ENCODE measurements at regions not wholly inside any gene's neighbourhood (a gene's known extent, or its start where the extent isn't known, plus 50 kb on each side); places are given as distances from the start of the nearest gene placed in this dataset.

DNA sequence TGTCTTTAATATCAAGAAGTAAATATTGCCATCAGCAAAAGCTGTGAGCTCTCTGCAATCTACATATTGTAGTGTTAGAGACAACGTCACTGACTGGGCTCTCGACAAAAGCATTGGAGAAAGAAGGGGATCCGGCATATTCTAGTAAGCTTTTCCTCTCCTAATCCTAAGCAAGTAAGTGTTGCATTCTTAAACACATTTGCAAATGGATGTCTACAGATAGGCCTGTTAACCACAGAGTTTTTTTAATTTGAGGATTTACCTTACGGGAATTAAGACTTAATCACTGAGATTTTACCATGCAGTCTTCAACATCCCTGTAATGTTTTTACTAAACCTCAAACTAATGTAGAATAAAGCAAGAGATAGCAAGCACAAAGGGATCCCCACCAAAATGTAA, 426.5 kb upstream of the CAMK1G start:
- WGBS, 2 donors, result 82 to 87% methylated on average over 4 of the region's 4 CpGs
- intact Hi-C loops (cut with DNase I; ENCODE audit: low total_unique reads), result no loop called here
- no peak for DNase-seq (ENCODE audit: low spot score in 2 of 2)
- TF ChIP-seq POLR2A (IDR thresholded peaks at IDR 0.05), result no peak
- no peak overlapping the region for H3K4me3 ChIP-seq (ENCODE audit: low read depth, poor library complexity, severe bottlenecking)

DNA sequence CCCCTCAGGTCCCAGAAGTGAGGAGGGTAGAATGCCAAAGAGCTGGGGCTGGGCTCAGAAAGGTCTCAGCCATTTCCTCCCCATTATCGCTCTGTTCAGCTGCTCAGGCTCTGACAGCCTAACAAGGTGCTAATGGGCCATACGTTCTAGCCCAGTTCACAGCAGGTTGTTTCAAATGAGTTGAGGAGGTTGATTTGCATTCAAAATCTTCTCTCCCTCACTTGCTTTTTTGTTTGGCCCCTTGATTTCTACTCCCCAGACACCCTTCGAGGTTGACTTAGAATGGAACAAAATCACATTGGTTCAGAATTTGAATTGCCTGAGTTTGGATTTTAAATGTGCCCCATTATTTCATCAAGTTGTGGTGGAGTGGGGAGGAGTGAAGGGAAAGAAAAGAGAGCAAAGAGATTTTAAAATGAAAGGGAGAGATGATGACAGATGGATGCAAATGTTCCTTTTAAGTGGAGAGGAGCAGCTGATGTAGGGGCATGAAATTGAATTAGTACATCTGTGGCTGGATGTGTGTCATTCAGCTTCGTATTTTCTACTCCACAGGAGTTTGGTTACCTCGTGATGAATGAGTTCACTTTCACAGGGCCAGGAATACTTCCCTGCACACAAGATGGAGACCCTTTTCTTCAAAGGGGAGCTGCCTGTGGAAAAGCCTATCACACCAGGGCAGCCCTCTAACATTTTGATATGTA, 425.8 kb upstream of the CAMK1G start:
- no peak for DNase-seq (ENCODE audit: low spot score in 2 of 2)
- intact Hi-C loops (cut with DNase I; ENCODE audit: low total_unique reads), result no loop called here
- TF ChIP-seq POLR2A (IDR thresholded peaks at IDR 0.05), result no peak
- TF ChIP-seq, protein P1, sequence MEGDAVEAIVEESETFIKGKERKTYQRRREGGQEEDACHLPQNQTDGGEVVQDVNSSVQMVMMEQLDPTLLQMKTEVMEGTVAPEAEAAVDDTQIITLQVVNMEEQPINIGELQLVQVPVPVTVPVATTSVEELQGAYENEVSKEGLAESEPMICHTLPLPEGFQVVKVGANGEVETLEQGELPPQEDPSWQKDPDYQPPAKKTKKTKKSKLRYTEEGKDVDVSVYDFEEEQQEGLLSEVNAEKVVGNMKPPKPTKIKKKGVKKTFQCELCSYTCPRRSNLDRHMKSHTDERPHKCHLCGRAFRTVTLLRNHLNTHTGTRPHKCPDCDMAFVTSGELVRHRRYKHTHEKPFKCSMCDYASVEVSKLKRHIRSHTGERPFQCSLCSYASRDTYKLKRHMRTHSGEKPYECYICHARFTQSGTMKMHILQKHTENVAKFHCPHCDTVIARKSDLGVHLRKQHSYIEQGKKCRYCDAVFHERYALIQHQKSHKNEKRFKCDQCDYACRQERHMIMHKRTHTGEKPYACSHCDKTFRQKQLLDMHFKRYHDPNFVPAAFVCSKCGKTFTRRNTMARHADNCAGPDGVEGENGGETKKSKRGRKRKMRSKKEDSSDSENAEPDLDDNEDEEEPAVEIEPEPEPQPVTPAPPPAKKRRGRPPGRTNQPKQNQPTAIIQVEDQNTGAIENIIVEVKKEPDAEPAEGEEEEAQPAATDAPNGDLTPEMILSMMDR (IDR thresholded peaks at IDR 0.05), result no peak
- WGBS, 2 donors, result 58% methylated on average over 5 of the region's 5 CpGs
- no peak overlapping the region for H3K4me3 ChIP-seq (ENCODE audit: low read depth, poor library complexity, severe bottlenecking)

DNA sequence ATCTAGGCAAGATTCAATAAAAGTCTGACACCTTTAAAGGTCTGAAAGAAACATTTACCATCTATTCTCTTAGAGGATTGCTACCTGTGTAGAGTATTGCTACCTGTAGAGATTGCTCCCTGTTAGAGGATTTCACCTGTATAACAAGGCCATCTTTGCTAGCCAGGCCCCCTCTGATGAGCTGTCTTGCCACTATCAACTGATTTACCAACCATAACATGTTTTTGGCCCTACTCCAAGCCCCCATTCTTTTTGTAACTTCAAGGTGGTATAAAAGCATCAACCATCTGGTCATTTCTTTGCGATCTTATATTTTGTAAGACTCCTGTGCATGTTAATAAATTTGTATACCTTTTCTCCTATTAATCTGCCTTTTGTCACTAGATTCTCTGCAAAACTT, 424.7 kb upstream of the CAMK1G start:
- TF ChIP-seq POLR2A (IDR thresholded peaks at IDR 0.05), result no peak
- TF ChIP-seq, protein P1 (IDR thresholded peaks at IDR 0.05), result no peak
- WGBS, 2 donors, result 89 to 90% methylated on average over 1 of the region's 1 CpG
- intact Hi-C loops (cut with DNase I; ENCODE audit: low total_unique reads), result no loop called here
- no peak for DNase-seq (ENCODE audit: low spot score in 2 of 2)
- H3K4me3 ChIP-seq (ENCODE audit: low read depth, poor library complexity, severe bottlenecking), result no peak overlapping the region

DNA sequence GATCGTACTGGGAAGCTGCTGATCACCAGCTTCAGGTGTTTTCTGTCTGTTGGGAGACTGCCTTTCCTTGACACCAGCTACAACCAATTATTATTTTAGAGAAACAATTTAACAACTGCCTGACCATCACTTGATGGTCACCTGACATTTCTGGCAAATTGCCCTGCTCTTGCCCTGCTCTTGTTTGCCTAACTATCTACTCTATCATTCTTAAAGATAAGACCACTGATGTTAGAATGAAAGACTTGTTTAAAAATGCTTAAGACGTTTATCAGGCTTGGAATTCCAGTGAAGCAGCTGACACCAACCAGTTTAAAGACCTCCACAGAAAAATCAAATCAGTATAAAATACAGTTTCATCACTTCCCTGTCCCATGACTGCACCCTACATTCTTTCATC, 423.3 kb upstream of the CAMK1G start:
- H3K4me3 ChIP-seq (ENCODE audit: low read depth, poor library complexity, severe bottlenecking), result no peak overlapping the region
- no peak for DNase-seq (ENCODE audit: low spot score in 2 of 2)
- intact Hi-C loops (cut with DNase I; ENCODE audit: low total_unique reads), result no loop called here
- TF ChIP-seq POLR2A (IDR thresholded peaks at IDR 0.05), result no peak
- TF ChIP-seq, protein P1 (IDR thresholded peaks at IDR 0.05), result no peak
- WGBS, 2 donors, result 76 to 77% methylated on average over 2 of the region's 2 CpGs

DNA sequence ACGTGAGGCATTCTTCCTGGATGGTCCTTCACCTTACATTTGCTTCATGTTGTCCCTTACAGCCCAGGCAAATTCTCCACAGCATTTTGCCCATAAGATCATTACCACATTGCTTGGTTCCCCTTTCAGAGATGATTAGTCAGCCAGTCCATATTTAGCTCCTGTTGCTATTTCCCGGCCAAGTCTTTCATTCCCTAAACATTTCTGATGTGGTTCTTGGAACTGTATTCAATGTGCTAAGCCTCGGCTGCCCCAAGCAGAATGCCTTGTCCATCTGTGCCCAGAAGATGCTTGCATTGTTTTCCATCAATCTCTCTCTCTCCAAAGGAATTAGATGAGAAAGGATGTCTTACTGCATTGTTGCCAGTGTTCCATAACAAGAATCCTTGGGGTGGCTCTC, 420.9 kb upstream of the CAMK1G start:
- WGBS, 2 donors, result 47 to 67% methylated on average over 3 of the region's 3 CpGs
- no peak for DNase-seq (ENCODE audit: low spot score in 2 of 2)
- intact Hi-C loops (cut with DNase I; ENCODE audit: low total_unique reads), result no loop called here
- no peak overlapping the region for H3K4me3 ChIP-seq (ENCODE audit: low read depth, poor library complexity, severe bottlenecking)
- no peak for TF ChIP-seq POLR2A (IDR thresholded peaks at IDR 0.05)
- TF ChIP-seq, protein P1 (IDR thresholded peaks at IDR 0.05), result no peak

DNA sequence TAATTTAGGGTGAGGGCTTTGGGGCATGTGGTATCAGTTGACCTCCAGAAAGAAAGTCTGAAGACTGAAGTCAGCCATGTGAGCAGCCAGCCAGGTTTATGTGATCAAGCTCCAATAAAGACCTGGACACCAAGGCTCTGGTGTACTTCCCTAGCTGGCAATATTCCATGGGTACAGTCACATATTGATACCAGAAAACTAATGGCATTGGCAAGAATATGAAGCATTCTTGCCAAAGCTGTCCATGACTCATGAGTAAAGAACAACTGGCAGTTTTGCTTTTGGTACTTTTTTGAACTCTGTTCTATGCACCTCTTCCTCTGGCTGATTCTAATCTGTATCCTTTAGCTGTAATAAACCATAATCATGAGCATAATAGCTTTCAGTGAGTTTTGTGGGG, 415.3 kb upstream of the CAMK1G start:
- intact Hi-C loops (cut with DNase I; ENCODE audit: low total_unique reads), result no loop called here

More for the DNA sequence above, 415.3 kb upstream of the CAMK1G start:
- no peak overlapping the region for H3K4me3 ChIP-seq (ENCODE audit: low read depth, poor library complexity, severe bottlenecking)
- TF ChIP-seq, protein P1 (IDR thresholded peaks at IDR 0.05), result no peak
- no peak for TF ChIP-seq POLR2A (IDR thresholded peaks at IDR 0.05)
- DNase-seq (ENCODE audit: low spot score in 2 of 2), result no peak

Data from lower leg skin (tissue), 4 donors.